HEK293 (cell line): ENCODE measurements at regions not wholly inside any gene's neighbourhood (a gene's known extent, or its start where the extent isn't known, plus 50 kb on each side); places are given as distances from the start of the nearest gene placed in this dataset.
A peak's percentile ranks its signal among the peaks of the same experiment; 100 is the strongest.

ENCODE experiments used
- CTCF ChIA-PET: fragments of 350-600 bp; formaldehyde crosslinking; extraction: SDS; loops from one replicate; lab custom pipeline; 2021; ENCODE audit warnings: antibody characterized with exemption; lab: Yijun Ruan, JAX
- POLR2A ChIA-PET: fragments of 300-600 bp; formaldehyde crosslinking; extraction: SDS; loops from one replicate; lab custom pipeline; 2020; ENCODE audit warnings: antibody characterized with exemption, inconsistent platforms; lab: Yijun Ruan, JAX
- H3K27ac ChIP-seq: fragments of 200-500 bp; sonication (Bioruptor generic); 2 replicates; pipeline ENCODE4 v1.5.1; 2014; ENCODE audit warnings: low read depth, low read length, control low read depth, inconsistent platforms; ENCODE audit errors: extremely low read depth
- H3K36me3 ChIP-seq, 2 experiments: fragments of 200-500 bp in 1 of 2; sonication (Bioruptor generic) in 1 of 2; 1 replicate in 1 of 2; 2 replicates in 1 of 2; pipeline ENCODE4 v1.5.1; 2014 to 2017; ENCODE audit warnings: inconsistent platforms in 2 of 2, low read length in 2 of 2; ENCODE audit not compliant: control insufficient read depth in 2 of 2, insufficient read depth in 1 of 2
- H3K4me1 ChIP-seq: fragments of 200-500 bp; sonication (Bioruptor generic); 2 replicates; pipeline ENCODE4 v1.5.1; 2014; ENCODE audit warnings: mild to moderate bottlenecking, low read length, inconsistent platforms; ENCODE audit not compliant: control insufficient read depth, insufficient read depth
- H3K4me3 ChIP-seq: 2 replicates; pipeline ENCODE4 v1.5.1; 2011; ENCODE audit warnings: low read depth, mild to moderate bottlenecking, control low read depth, low read length, moderate library complexity
- H3K9me3 ChIP-seq: fragments of 200-500 bp; sonication (Bioruptor generic); 2 replicates; pipeline ENCODE4 v1.5.1; 2014; ENCODE audit warnings: low read depth, low read length, inconsistent platforms; ENCODE audit not compliant: control insufficient read depth, insufficient read depth
- BCL6B ChIP-seq: fragments of 450-650 bp; formaldehyde crosslinking; IDR thresholded peaks from 2 replicates; pipeline ENCODE4 v1.5.1; 2017; ENCODE audit warnings: missing biosample characterization, missing genetic modification characterization
- CTCF ChIP-seq: fragments of 450-650 bp; formaldehyde crosslinking; IDR thresholded peaks from 2 replicates; pipeline ENCODE4 v1.5.1; 2016; ENCODE audit warnings: missing biosample characterization, missing genetic modification characterization
- GFI1B ChIP-seq: fragments of 450-650 bp; formaldehyde crosslinking; IDR thresholded peaks from 2 replicates; pipeline ENCODE4 v1.5.1; 2016; ENCODE audit warnings: missing biosample characterization, missing genetic modification characterization
- KLF7 ChIP-seq: fragments of 450-650 bp; formaldehyde crosslinking; IDR thresholded peaks from 2 replicates; pipeline ENCODE4 v1.5.1; 2016; ENCODE audit warnings: missing biosample characterization, missing genetic modification characterization, borderline replicate concordance
- MZF1 ChIP-seq: fragments of 450-650 bp; formaldehyde crosslinking; IDR thresholded peaks from 2 replicates; pipeline ENCODE4 v1.5.1; 2017; ENCODE audit warnings: missing biosample characterization, missing genetic modification characterization, borderline replicate concordance
- OSR2 ChIP-seq: fragments of 450-650 bp; formaldehyde crosslinking; IDR thresholded peaks from 2 replicates; pipeline ENCODE4 v1.5.1; 2016; ENCODE audit warnings: missing biosample characterization, missing genetic modification characterization
- PBX3 ChIP-seq: sonication (generic); formaldehyde crosslinking; IDR thresholded peaks from 2 replicates; pipeline ENCODE4 v1.8.1; 2022; ENCODE audit warnings: mild to moderate bottlenecking, moderate library complexity, missing genetic modification reagents
- TSHZ1 ChIP-seq: fragments of 450-650 bp; formaldehyde crosslinking; IDR thresholded peaks from 2 replicates; pipeline ENCODE4 v1.5.1; 2016; ENCODE audit warnings: missing biosample characterization, missing genetic modification characterization, borderline replicate concordance
- WT1 ChIP-seq: fragments of 450-650 bp; formaldehyde crosslinking; IDR thresholded peaks from 2 replicates; pipeline ENCODE4 v1.5.1; 2016; ENCODE audit warnings: missing biosample characterization, missing genetic modification characterization
- ZBTB20 ChIP-seq: fragments of 450-650 bp; formaldehyde crosslinking; IDR thresholded peaks from 2 replicates; pipeline ENCODE4 v1.5.1; 2016; ENCODE audit warnings: missing biosample characterization, missing genetic modification characterization
- ZBTB26 ChIP-seq: fragments of 450-650 bp; formaldehyde crosslinking; optimal IDR thresholded peaks from 2 replicates; pipeline ENCODE3; 2016; ENCODE audit warnings: missing biosample characterization, mild to moderate bottlenecking, missing genetic modification characterization
- ZNF148 ChIP-seq: fragments of 450-650 bp; formaldehyde crosslinking; IDR thresholded peaks from 2 replicates; pipeline ENCODE4 v1.5.0; 2017; ENCODE audit warnings: missing biosample characterization, missing genetic modification characterization, borderline replicate concordance
- ZNF501 ChIP-seq: fragments of 450-650 bp; formaldehyde crosslinking; IDR thresholded peaks from 2 replicates; pipeline ENCODE4 v1.5.1; 2016; ENCODE audit warnings: missing biosample characterization, missing genetic modification characterization
- ZNF529 ChIP-seq: fragments of 450-650 bp; formaldehyde crosslinking; IDR thresholded peaks from 2 replicates; pipeline ENCODE4 v1.5.1; 2017; ENCODE audit warnings: missing genetic modification characterization, missing biosample characterization; ENCODE audit not compliant: insufficient replicate concordance
- ZNF544 ChIP-seq: fragments of 450-650 bp; formaldehyde crosslinking; IDR thresholded peaks from 2 replicates; pipeline ENCODE4 v1.5.0; 2017; ENCODE audit warnings: missing biosample characterization, missing genetic modification characterization

- TF ChIP-seq ZNF529 (tag by site-specific recombination) (no peak), ZNF148 (no peak), TSHZ1 (no peak), BCL6B (tag by site-specific recombination) (no peak), GFI1B (tag by site-specific recombination) (no peak), ZNF544 (tag by site-specific recombination) (no peak), ZBTB26 (tag by site-specific recombination) (no peak)
Observed at GRCh38 chr6:134727081-134727480, 222.8 kb downstream of the ALDH8A1 start (continued).

- ChIA-PET CTCF (interaction anchor here (0.5 to 1.9 kb wide), 3 partner anchors 12 to 363 kb away, joined by 3 to 5 read pairs (median 4); no protein-coding TSS in a partner anchor), POLR2A (no interaction called here)
- TF ChIP-seq CTCF (no peak), PBX3 (CRISPR knock-in tag) (peak; percentile 55; the same call in 1 of the 2 replicates)
- no peaks in the 10 kb centered on the region for H3K36me3 ChIP-seq
- peaks cover 21% of the 10 kb centered on the region for H3K4me1 ChIP-seq
- no peak overlapping the region for H3K27ac ChIP-seq
- H3K9me3 ChIP-seq: no peaks in the 10 kb centered on the region
- no peak overlapping the region for H3K4me3 ChIP-seq
Observed at GRCh38 chr6:134725590-134725989, 224.3 kb downstream of the ALDH8A1 start.

GRCh38 chr6:134724771-134725340 is 225.0 kb downstream of the ALDH8A1 start:
- no peaks in the 10 kb centered on the region for H3K36me3 ChIP-seq
- H3K27ac ChIP-seq: no peak overlapping the region
- no peak overlapping the region for H3K4me3 ChIP-seq
- H3K4me1 ChIP-seq: peaks cover 21% of the 10 kb centered on the region
- POLR2A ChIA-PET: no interaction called here
- no peaks in the 10 kb centered on the region for H3K9me3 ChIP-seq
- TF ChIP-seq MZF1 (tag by site-specific recombination) (0 out of 2 replicates have a peak, but pooled peaks have one; percentile 56), WT1 (tag by site-specific recombination) (peak; percentile 83), ZBTB20 (tag by site-specific recombination) (peak; percentile 73; the same call in 1 of the 2 replicates), OSR2 (tag by site-specific recombination) (peak; percentile 59), ZNF501 (tag by site-specific recombination) (no peak), KLF7 (tag by site-specific recombination) (no peak)
- CTCF ChIA-PET: interaction anchor here (0.5 to 1.9 kb wide), 3 partner anchors 15 to 1754 kb away, joined by 3 to 5 read pairs (median 4); no protein-coding TSS in a partner anchor
